GM12892 (cell line): ENCODE measurements at regions not wholly inside any gene's neighbourhood (a gene's known extent, or its start where the extent isn't known, plus 50 kb on each side); places are given as distances from the start of the nearest gene placed in this dataset.

Source experiments
- DNase-seq: peaks from one replicate; pipeline ENCODE4 v3.0.0; 2011; ENCODE audit not compliant: insufficient read length
- FAIRE-seq: peaks from 2 replicates; lab custom pipeline; 2011; peaks lifted over from hg19 to GRCh38; lab: Jason Lieb, UNC
- POLR2A ChIP-seq: IDR thresholded peaks from 2 replicates; pipeline ENCODE4 v1.6.1; 2011; ENCODE audit warnings: low read depth, low read length, control low read depth
- POLR2AphosphoS5 ChIP-seq: IDR thresholded peaks from 2 replicates; pipeline ENCODE4 v1.6.1; 2011; ENCODE audit warnings: low read depth, low read length, control low read depth
- TAF1 ChIP-seq: IDR thresholded peaks from 2 replicates; pipeline ENCODE4 v1.6.1; 2011; ENCODE audit warnings: low read depth, mild to moderate bottlenecking, control low read depth, low read length, borderline replicate concordance

DNA sequence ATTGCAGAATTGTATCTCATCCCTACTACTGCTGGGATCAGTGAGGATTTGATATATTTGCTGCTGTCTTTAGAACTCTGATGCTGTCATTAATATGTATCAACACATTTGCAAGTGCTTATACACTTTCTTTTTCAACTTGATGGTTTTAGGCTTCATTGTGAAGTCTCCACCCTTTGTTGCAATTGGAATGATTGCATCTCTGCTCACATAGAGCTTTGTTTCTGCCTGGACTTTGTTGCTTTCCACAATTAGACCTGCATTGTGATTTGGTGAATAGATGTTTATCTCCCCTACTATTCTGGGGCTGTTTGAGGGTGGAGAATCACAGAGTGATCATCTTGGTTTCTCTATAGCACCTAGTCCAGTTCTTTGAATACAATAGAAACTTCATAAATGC lies 666.7 kb downstream of the EPM2A start:
- TF ChIP-seq TAF1 (no peak), POLR2AphosphoS5 (no peak), POLR2A (no peak)
- DNase-seq, result no peak
- no peak for FAIRE-seq

DNA sequence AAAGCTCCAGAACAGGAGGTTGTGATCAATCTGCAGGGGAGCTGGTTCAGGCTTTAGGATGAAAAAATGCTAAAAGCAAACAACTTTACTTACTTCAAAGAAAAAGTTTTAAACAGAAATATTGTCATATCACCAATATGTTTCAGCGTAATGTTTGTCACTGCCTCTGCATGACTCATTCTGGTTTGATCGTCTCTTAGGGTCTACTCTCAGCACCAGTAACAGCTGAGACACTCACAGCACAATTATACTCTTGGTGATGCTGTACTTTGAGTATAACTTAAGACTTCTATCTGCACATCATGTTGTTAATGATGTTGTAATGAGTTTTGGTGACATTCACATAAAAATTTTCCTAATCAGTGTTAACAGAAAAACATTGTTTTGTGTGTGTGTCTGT lies 665.4 kb downstream of the EPM2A start:
- no peak for TF ChIP-seq TAF1
- no peak for TF ChIP-seq POLR2AphosphoS5
- TF ChIP-seq POLR2A, result no peak
- FAIRE-seq (no peak), DNase-seq (no peak)

DNA sequence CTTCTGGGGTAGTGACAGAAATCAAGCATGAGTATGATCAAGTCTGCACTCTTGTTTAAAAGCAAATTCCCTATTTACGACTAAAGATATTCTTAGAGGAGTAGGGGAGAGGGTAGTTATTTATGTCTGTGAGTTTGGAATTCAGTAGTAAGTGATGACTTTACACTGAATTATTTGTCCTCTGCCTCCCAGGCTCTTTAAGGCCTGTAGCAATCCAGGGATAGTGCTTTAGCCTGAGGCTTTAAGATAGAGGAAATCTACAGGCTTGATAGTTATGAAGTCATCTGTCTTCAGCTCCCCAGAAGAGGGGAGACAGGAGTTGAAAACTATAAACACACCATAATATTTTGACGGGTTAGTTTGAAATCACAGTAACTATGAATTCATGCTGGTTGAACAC lies 664.5 kb downstream of the EPM2A start:
- DNase-seq (no peak), FAIRE-seq (no peak)
- TF ChIP-seq TAF1, result no peak
- no peak for TF ChIP-seq POLR2AphosphoS5
- no peak for TF ChIP-seq POLR2A

DNA sequence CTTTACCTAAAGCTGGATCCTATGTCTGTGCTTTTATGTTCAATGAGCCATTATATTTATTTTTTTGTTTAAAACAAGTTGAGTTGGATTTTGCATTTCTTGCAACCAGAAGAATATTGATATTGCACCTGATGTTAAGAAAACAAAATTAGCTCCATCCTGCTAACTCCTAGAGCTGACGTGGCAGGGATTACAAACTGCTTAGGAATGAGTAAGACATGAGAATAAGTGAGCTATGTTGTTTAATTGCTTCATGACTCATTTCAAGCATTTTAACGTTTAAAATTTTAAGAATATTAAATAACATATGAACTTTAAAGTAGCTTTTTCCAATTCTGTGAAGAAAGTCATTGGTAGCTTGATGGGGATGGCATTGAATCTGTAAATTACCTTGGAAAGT lies 663.5 kb downstream of the EPM2A start:
- TF ChIP-seq POLR2AphosphoS5 (no peak), TAF1 (no peak), POLR2A (no peak)
- DNase-seq (no peak), FAIRE-seq (no peak)

DNA sequence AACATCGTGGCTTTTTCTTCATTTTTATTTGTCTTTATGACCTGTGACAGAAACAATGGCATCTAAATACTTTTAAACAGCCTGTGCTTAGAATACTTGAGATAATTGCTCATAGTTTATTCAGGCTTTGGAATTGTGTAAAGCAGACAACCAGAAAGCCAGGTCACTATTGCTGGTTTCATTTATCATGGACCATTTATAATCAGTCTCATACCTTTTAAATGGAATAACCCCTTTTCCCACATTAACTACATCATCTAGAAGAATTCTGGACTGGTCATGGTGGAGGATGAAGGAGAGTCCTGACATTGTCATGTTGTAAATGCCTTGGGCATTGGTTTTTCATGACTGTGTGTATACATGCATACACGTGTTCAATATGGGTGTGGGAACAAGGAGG lies 661.5 kb downstream of the EPM2A start:
- TF ChIP-seq POLR2AphosphoS5 (no peak), TAF1 (no peak), POLR2A (no peak)
- no peak for FAIRE-seq
- DNase-seq, result no peak

DNA sequence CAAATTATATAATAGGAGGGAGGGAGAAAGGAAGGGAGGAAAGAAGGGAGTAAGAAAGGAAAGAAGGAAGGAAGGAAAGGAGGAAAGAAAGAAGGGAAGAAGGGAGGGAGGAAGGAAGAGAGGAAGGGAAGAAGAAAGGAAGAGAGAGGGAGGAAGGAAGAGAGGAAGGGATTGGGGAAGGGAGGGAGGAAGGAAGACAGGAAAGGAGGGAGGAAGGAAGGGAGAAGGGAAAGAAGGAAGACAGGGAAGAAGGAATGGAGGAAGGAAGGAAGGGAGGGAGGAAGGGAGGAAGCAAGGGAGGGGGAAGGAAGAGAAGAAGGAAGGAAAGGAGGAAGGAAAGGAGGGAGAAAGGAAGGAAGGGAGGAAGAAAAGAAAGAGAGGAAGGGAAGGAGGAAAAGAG lies 660.5 kb downstream of the EPM2A start:
- FAIRE-seq (no peak), DNase-seq (no peak)
- TF ChIP-seq POLR2AphosphoS5, result no peak
- TF ChIP-seq TAF1, result no peak
- no peak for TF ChIP-seq POLR2A

DNA sequence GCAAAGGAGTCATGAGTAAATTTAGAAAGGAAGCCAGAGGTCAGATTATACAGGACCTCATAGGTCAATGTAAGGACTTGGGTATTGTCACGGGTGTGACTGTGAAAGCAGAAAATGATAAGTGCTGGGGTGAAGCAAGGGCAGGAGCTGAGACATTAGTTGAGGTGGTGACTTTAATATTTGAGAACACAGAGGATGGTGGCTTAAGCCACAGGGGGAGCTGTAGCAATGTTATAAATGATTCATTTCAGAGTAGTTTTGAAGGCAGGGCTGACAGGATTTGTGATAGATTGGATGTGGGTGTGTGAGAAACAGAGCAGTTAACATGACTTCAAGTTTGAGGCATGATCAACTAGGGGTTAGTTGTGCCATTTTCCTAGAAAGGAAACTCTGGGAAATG lies 659.9 kb downstream of the EPM2A start:
- FAIRE-seq (no peak), DNase-seq (no peak)
- TF ChIP-seq POLR2A (no peak), POLR2AphosphoS5 (no peak)

DNA sequence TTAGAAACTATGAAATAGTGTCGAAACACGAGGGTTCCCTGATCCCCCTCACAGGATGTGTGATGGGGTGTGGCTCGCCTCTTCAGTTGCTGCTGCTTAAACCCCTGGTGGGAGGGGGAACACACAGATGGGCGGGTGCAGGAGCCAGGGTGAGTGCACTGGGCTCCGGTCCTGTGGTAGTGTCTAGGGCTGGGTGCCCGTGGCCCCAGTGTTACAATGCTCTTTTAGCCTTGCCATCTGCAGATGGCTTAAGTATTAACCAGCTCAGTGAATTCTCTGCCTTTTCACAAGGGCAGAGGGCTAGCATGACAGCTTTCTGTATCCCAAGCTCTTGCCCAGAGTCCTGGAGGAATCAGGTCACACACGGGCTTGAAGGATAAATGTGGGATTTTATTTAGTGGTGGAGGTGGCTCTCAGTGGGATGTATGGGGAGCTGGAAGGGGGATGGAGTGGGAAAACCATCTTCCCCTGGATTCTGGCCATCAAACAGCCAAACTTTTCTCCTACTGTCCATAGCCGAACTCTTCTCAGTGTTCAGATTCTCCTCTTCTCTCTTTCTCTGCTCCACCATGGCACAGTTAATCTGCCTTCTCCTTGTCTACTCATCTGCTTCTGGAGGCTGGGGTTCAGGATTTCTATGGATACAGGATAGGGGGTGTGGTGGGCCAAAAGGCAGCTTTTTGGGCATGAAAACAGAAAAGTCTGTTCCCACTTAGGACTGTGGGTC lies 659.0 kb downstream of the EPM2A start:
- FAIRE-seq, result no peak
- no peak for DNase-seq
- TF ChIP-seq TAF1 (no peak), POLR2AphosphoS5 (no peak), POLR2A (no peak)

DNA sequence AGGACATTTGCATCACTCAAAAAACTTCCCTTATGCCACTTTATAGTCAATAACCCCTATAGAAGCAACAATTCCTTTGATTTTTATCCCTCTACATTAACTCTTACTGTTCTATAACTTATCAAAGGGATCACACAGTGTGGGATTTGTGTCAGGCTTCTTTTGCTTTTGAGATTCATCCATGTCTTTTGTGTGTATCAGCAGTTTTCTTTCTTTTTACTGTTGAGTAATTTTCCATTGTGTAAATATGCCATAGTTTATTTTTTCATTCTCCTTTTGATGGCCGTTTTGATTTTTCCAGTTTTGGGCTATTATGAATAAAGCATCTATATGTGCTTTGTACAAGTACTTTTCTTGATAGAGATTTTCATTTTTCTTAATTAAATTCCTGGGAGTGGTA lies 657.9 kb downstream of the EPM2A start:
- no peak for FAIRE-seq
- TF ChIP-seq POLR2AphosphoS5 (no peak), TAF1 (no peak), POLR2A (no peak)
- DNase-seq, result no peak

DNA sequence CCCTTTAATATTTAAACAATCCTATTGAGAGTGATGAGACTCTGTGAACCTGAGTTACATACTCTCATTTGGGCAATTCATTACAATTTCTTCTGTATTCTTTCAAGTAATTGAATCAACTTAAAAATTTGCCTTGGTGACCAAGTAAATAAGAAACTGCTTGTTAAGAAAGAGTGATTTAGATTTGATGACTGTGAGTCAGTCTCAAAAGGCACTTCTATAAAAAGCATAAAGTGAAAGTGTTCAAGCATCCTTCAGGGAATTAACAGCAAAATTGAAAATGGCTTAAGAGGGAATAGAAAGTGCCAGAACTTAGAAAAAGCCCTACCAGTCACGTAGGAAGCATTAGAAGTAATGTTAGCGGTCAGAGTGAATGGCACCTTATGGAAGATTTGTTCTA lies 654.7 kb downstream of the EPM2A start:
- FAIRE-seq (no peak), DNase-seq (no peak)
- TF ChIP-seq TAF1 (no peak), POLR2A (no peak), POLR2AphosphoS5 (no peak)

DNA sequence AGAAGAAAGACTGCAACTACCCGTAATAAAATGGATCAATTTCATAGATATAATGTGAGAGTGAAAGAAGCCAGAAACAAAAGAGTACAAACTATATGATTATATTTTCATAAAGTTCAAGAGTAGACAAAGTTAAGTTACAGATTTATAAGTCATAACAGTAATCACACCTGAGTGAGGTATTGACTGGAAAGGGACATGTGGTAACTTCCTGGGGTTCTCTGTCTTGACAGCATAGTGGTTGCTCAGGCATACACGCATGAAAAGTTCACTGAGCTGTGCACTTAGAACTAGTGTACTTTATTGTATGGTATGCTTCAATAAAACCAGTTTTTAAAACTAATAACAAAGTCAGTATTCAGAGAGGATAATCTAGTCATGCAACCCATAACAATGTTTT lies 653.6 kb downstream of the EPM2A start:
- FAIRE-seq (no peak), DNase-seq (no peak)
- TF ChIP-seq POLR2A, result no peak
- TF ChIP-seq TAF1, result no peak
- TF ChIP-seq POLR2AphosphoS5, result no peak

DNA sequence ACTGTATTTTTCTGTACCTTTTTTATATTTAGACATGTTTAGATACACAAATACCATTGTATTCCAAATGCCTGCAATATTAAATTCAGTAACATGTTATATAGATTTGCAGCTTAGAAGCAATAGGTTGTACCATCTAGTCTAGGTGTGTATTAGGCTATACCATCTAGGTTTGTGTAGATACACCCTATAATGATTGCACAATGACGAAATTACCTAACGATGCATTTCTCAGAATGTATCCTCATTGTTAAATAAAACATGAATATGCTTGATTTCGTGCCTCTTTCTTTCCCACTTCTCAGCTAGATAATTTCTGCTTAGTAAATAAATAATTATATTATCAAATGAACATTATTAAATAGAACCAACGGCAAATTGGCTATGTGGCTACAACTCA lies 653.0 kb downstream of the EPM2A start:
- DNase-seq (no peak), FAIRE-seq (no peak)
- no peak for TF ChIP-seq POLR2A
- no peak for TF ChIP-seq POLR2AphosphoS5
- no peak for TF ChIP-seq TAF1
